Karpas-422 (cell line): ENCODE measurements at regions not wholly inside any gene's neighbourhood (a gene's known extent, or its start where the extent isn't known, plus 50 kb on each side); places are given as distances from the start of the nearest gene placed in this dataset.
"Not testable (repeated sequence)": the region's sequence is repeated elsewhere in the genome, so short reads cannot be mapped to it uniquely, and the experiment has no call there.

Experiments used
- DNase-seq: peaks from one replicate; pipeline ENCODE4 v3.0.0-alpha.2; 2015
- H2AFZ ChIP-seq: fragments of 200-600 bp; sonication (generic); 2 replicates; pipeline ENCODE4 v1.6.1; 2014; ENCODE audit warnings: antibody characterized with exemption, low read length, mixed read lengths
- H3K27ac ChIP-seq: fragments of 200-600 bp; sonication (generic); 2 replicates; pipeline ENCODE4 v1.5.1; 2014; ENCODE audit warnings: mild to moderate bottlenecking, low read length, moderate library complexity
- H3K27me3 ChIP-seq: fragments of 200-600 bp; sonication (generic); 2 replicates; pipeline ENCODE4 v1.6.1; 2014; ENCODE audit warnings: low read length, mixed read lengths
- H3K36me3 ChIP-seq: fragments of 200-600 bp; sonication (generic); 2 replicates; pipeline ENCODE4 v1.6.1; 2014; ENCODE audit warnings: low read length, mixed read lengths; ENCODE audit not compliant: insufficient read depth
- H3K4me1 ChIP-seq: fragments of 200-600 bp; sonication (generic); 2 replicates; pipeline ENCODE4 v1.6.1; 2014; ENCODE audit warnings: mild to moderate bottlenecking, low read length, mixed read lengths
- H3K4me2 ChIP-seq: fragments of 200-600 bp; sonication (generic); 2 replicates; pipeline ENCODE4 v1.6.1; 2014; ENCODE audit warnings: low read length, low read depth, mild to moderate bottlenecking; ENCODE audit not compliant: poor library complexity, severe bottlenecking
- H3K4me3 ChIP-seq: fragments of 200-600 bp; sonication (generic); 2 replicates; pipeline ENCODE4 v1.5.1; 2014; ENCODE audit warnings: mild to moderate bottlenecking, antibody characterized with exemption, low read length, mixed read lengths
- H3K79me2 ChIP-seq: fragments of 200-600 bp; sonication (generic); 2 replicates; pipeline ENCODE4 v1.6.1; 2014; ENCODE audit warnings: mild to moderate bottlenecking, low read length, mixed read lengths
- H3K9ac ChIP-seq: fragments of 200-600 bp; sonication (generic); 2 replicates; pipeline ENCODE4 v1.6.0; 2014; ENCODE audit warnings: low read length
- H3K9me2 ChIP-seq: fragments of 200-600 bp; sonication (generic), shearing (Covaris generic); replicated peaks from 2 replicates; pipeline ENCODE4 v1.6.0; 2014; ENCODE audit warnings: mild to moderate bottlenecking, low read length, moderate library complexity; ENCODE audit not compliant: insufficient read depth
- H3K9me3 ChIP-seq: fragments of 300-700, 200-600 bp; sonication (generic); 2 replicates; pipeline ENCODE4 v1.6.1; 2014; ENCODE audit warnings: low read length, mixed read lengths
- H4K20me1 ChIP-seq: fragments of 200-600 bp; sonication (generic); 2 replicates; pipeline ENCODE4 v1.6.1; 2014; ENCODE audit warnings: mild to moderate bottlenecking, antibody characterized with exemption, low read length, low read depth; ENCODE audit not compliant: insufficient read depth

DNA sequence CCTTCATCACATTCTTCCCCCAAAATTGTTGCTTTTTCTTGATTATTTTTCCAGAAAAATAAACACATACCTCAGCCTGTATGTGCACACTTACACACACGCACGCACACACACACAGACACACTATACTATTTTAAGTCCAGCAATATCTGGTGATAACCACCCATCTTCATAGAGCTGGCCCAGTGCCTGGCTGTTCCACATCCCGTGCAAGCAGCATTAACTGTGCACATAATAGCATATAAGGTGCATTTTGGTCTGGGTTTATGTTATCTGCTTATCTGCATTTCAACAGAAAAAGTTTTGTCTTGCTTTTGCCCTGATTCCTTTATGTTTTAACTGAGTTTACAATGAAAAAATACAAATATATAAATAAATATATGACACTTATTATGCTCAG, 143.1 kb upstream of the KLF6 start:
- H3K9me3 ChIP-seq = no peaks in the 10 kb centered on the region
- H3K36me3 ChIP-seq = no peaks in the 10 kb centered on the region
- no peaks in the 10 kb centered on the region for H3K9me2 ChIP-seq
- H3K4me2 ChIP-seq = no peak overlapping the region
- H3K27me3 ChIP-seq = no peaks in the 10 kb centered on the region
- H2AFZ ChIP-seq = no peak overlapping the region
- H3K4me3 ChIP-seq = no peak overlapping the region
- H3K27ac ChIP-seq = no peak overlapping the region
- no peaks in the 10 kb centered on the region for H3K4me1 ChIP-seq
- no peaks in the 10 kb centered on the region for H4K20me1 ChIP-seq
- no peak for DNase-seq
- H3K9ac ChIP-seq = no peak overlapping the region
- no peaks in the 10 kb centered on the region for H3K79me2 ChIP-seq

DNA sequence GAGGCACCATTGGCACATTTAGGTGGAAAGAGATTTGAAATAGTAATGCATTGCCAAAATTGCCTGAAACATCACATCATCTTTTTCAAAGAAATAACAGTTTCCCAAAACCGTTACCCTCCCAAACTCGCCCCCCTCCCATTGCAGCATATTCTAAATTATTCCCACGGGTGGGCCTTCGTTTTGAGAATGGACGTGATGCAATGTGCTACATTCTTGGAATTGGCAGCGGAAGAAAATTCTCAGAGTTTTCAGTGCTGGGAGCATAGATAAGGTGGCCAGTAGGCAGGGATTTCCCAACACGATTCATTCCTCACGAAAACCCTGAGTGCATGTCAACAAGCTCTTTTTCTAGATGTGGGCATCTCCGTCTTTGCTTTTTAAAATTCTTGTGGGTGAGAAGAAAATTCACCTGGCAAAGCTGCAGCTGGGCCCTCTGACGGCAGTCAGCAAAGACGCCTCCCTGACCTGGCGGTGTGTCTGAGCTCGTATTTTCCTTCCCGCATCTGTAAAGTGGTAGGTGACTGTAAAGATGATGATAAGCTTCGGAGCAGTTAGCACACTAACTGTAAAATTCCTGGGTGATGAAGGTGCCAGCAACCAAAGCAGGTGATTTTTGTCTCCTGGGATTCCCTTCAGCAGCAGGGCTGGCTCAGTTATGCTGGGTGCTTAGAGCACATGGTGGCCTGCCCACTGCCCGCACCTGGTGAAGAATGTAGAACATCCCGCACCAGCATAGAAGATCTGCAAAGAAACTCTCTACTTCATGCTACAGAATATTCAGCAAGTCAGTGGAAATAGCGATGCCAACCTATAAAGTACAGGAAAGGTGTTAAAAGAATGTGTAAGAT, 141.9 kb upstream of the KLF6 start:
- H3K9ac ChIP-seq = no peak overlapping the region
- no peaks in the 10 kb centered on the region for H3K9me2 ChIP-seq
- H4K20me1 ChIP-seq = no peaks in the 10 kb centered on the region
- no peaks in the 10 kb centered on the region for H3K9me3 ChIP-seq
- no peaks in the 10 kb centered on the region for H3K36me3 ChIP-seq
- H2AFZ ChIP-seq = no peak overlapping the region
- H3K4me3 ChIP-seq = no peak overlapping the region
- H3K4me2 ChIP-seq = no peak overlapping the region
- H3K4me1 ChIP-seq = no peaks in the 10 kb centered on the region
- no peak overlapping the region for H3K27ac ChIP-seq
- no peaks in the 10 kb centered on the region for H3K27me3 ChIP-seq
- no peaks in the 10 kb centered on the region for H3K79me2 ChIP-seq
- DNase-seq = no peak

DNA sequence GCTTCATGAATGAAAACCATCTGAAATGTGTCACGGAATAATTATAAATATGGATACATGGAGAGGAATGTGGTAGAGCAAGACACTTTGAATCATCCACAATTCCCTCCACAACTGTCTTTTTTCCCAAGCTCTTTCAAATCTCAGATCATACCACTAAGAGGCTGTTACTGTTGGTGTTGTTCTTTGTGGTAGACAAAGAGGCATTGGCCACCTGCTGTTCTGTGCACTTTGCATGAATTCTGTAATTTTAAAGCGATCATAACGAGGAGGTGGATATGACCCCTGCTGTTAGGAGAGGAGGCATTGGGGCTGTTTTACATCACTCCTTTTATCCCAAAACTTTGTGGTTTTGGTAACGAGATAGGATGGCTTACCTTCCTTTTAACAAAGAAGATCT, 141.2 kb upstream of the KLF6 start:
- H3K9me2 ChIP-seq = no peaks in the 10 kb centered on the region
- DNase-seq = no peak
- no peaks in the 10 kb centered on the region for H3K27me3 ChIP-seq
- no peaks in the 10 kb centered on the region for H3K79me2 ChIP-seq
- H3K9me3 ChIP-seq = no peaks in the 10 kb centered on the region
- no peak overlapping the region for H3K27ac ChIP-seq
- no peak overlapping the region for H3K4me2 ChIP-seq
- no peak overlapping the region for H3K4me3 ChIP-seq
- no peak overlapping the region for H2AFZ ChIP-seq
- no peaks in the 10 kb centered on the region for H3K4me1 ChIP-seq
- H3K9ac ChIP-seq = no peak overlapping the region
- H3K36me3 ChIP-seq = no peaks in the 10 kb centered on the region
- no peaks in the 10 kb centered on the region for H4K20me1 ChIP-seq

DNA sequence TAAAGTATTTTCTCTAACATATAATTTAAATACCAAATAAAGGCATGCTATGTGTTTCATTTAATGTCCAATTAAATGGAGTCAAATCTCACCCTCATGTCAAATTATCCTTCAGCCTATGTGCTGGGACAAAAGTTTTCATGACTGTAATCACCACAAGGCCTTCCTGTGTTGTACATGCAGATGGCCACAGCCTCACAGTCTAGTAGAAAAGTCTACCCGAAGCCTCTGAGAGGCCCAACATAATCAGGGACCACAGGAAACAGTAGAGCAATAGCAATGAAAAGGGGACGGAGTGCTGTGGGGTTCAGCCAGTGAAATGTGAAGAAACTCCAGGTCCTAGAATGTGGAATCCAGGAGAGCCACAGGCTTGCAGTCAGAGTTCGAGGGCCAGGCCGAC, 140.2 kb upstream of the KLF6 start:
- Histone ChIP-seq H3K9ac (no peak overlapping the region), H3K4me3 (no peak overlapping the region), H3K27ac (no peak overlapping the region), H3K27me3 (no peaks in the 10 kb centered on the region), H4K20me1 (no peaks in the 10 kb centered on the region), H3K4me1 (no peaks in the 10 kb centered on the region), H3K36me3 (no peaks in the 10 kb centered on the region), H3K9me2 (no peaks in the 10 kb centered on the region), H3K9me3 (no peaks in the 10 kb centered on the region), H3K79me2 (no peaks in the 10 kb centered on the region), H3K4me2 (no peak overlapping the region), H2AFZ (no peak overlapping the region)
- no peak for DNase-seq

DNA sequence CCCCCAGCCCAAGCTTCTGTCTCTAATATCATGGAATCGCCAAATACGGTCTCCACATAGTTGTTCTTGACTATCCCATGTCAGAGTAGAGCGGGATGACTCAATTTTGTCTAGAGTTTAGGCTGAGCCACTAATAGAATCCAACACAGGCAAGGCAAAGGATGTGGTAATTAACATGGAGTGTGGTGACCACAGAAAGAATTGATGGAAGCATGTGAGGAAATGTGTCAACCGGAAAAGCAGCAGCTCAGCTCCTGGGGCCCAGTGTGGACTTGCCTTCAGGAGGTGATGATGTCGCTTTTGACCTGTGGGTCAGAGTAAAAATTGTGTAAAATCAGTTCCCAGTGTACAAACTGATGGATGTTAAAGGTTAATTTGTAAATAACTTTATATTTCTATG, 139.3 kb upstream of the KLF6 start:
- H3K36me3 ChIP-seq = no peaks in the 10 kb centered on the region
- H3K4me3 ChIP-seq = no peak overlapping the region
- H3K27me3 ChIP-seq = no peaks in the 10 kb centered on the region
- H3K27ac ChIP-seq = no peak overlapping the region
- H3K4me2 ChIP-seq = no peak overlapping the region
- DNase-seq = no peak
- no peak overlapping the region for H2AFZ ChIP-seq
- no peaks in the 10 kb centered on the region for H3K4me1 ChIP-seq
- no peaks in the 10 kb centered on the region for H3K79me2 ChIP-seq
- no peak overlapping the region for H3K9ac ChIP-seq
- no peaks in the 10 kb centered on the region for H3K9me2 ChIP-seq
- no peaks in the 10 kb centered on the region for H4K20me1 ChIP-seq
- no peaks in the 10 kb centered on the region for H3K9me3 ChIP-seq

DNA sequence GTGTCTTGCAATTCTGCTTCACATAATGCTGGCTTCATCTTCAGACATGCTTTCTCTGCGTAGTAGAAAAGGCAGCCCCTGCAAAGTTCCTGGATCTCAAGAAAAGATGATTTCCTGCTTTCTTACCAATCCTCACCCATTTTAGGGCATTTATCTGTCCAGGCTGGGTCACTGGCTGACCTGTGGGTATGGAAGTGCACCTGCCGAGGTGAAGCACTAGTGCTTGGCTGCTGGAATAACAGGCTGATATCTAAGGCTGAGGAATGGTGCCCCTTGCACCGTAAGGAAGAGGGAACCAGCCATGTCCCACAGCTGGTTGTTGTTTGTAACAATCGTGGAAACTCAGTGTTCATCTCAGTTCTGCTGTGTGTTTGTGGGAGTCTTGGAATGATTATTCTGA, 138.0 kb upstream of the KLF6 start:
- H3K79me2 ChIP-seq = no peaks in the 10 kb centered on the region
- H3K9ac ChIP-seq = no peak overlapping the region
- H3K27me3 ChIP-seq = no peaks in the 10 kb centered on the region
- no peak overlapping the region for H3K4me2 ChIP-seq
- no peak overlapping the region for H3K4me3 ChIP-seq
- no peak overlapping the region for H2AFZ ChIP-seq
- H3K9me3 ChIP-seq = no peaks in the 10 kb centered on the region
- no peaks in the 10 kb centered on the region for H4K20me1 ChIP-seq
- DNase-seq = no peak
- H3K9me2 ChIP-seq = no peaks in the 10 kb centered on the region
- no peaks in the 10 kb centered on the region for H3K36me3 ChIP-seq
- no peaks in the 10 kb centered on the region for H3K4me1 ChIP-seq
- no peak overlapping the region for H3K27ac ChIP-seq

DNA sequence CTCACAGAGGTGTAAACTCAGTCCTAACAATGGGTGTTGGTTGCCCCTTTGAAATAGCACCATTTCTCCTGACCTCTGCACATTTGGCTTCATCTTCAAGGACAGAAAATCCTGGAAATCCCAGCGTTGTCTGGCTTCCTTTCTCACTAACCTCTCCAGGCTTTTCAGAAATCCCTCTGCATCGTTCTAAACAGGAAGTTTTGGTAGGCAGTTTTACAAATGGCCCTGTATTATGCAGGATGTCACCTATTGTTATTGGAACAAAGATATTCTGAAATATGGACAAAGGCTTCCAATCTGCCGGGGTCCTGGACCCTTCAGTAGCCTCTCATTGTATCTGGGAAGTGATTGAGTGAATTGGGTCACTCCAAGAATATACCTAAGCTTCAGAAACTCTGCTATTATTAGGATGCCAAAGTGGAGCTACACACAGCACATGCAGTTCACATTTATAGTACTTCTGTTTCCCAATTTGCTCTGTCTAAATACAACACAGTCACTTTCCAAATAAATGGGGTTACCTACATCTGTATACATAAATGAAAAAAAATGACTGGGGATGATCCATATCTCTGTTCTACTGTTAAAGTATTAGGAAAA, 134.8 kb upstream of the KLF6 start:
- Histone ChIP-seq H3K27me3 (no peaks in the 10 kb centered on the region), H4K20me1 (no peaks in the 10 kb centered on the region), H3K36me3 (no peaks in the 10 kb centered on the region), H3K9ac (no peak overlapping the region), H3K9me2 (no peaks in the 10 kb centered on the region), H3K79me2 (no peaks in the 10 kb centered on the region), H2AFZ (no peak overlapping the region), H3K4me3 (no peak overlapping the region), H3K27ac (no peak overlapping the region), H3K4me1 (no peaks in the 10 kb centered on the region), H3K9me3 (no peaks in the 10 kb centered on the region), H3K4me2 (no peak overlapping the region)
- DNase-seq = no peak

DNA sequence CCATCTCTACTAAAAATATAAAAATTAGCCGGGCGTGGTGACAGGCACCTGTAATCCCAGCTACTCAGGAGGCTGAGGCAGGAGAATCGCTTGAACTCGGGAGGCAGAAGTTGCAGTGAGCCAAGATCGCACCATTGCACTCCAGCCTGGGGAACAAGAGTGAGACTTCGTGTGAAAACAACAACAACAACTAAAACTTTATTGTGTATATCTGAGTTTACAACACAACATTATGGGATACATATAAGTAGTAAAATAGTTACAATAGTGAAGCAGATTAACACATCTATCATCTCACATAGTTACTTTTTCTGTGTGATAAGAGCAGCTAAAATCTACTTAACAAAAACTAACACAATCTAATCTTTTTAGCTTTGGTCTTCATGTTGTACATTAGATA, 132.4 kb upstream of the KLF6 start:
- H3K36me3 ChIP-seq, H3K4me2 ChIP-seq, H3K9me2 ChIP-seq, DNase-seq, H2AFZ ChIP-seq, H3K9me3 ChIP-seq, H3K4me3 ChIP-seq, H3K9ac ChIP-seq, H3K27ac ChIP-seq, H3K27me3 ChIP-seq, H3K4me1 ChIP-seq, H3K79me2 ChIP-seq, H4K20me1 ChIP-seq: not testable (repeated sequence)
